Loucy (cell line): ENCODE measurements at regions not wholly inside any gene's neighbourhood (a gene's known extent, or its start where the extent isn't known, plus 50 kb on each side); places are given as distances from the start of the nearest gene placed in this dataset.

ENCODE experiments used
- H2AFZ ChIP-seq: fragments of 200-600 bp; sonication (generic); 2 replicates; pipeline ENCODE4 v1.6.0; 2016; ENCODE audit warnings: antibody characterized with exemption, mild to moderate bottlenecking, low read length, moderate library complexity
- H3F3A ChIP-seq: fragments of 200-600 bp; 2 replicates; pipeline ENCODE4 v1.6.0; 2016; ENCODE audit warnings: antibody characterized with exemption, low read depth, mild to moderate bottlenecking
- H3K27me3 ChIP-seq: fragments of 200-600 bp; sonication (generic); 2 replicates; pipeline ENCODE4 v1.6.1; 2014; ENCODE audit warnings: low read length, mild to moderate bottlenecking; ENCODE audit not compliant: insufficient read depth, poor library complexity, severe bottlenecking
- H3K36me3 ChIP-seq: fragments of 200-600 bp; sonication (generic); 2 replicates; pipeline ENCODE4 v1.6.1; 2016; ENCODE audit warnings: low read length; ENCODE audit not compliant: insufficient read depth
- H3K4me1 ChIP-seq: fragments of 200-600 bp; sonication (generic); 2 replicates; pipeline ENCODE4 v1.5.1; 2014; ENCODE audit warnings: low read length, mild to moderate bottlenecking; ENCODE audit not compliant: insufficient read depth, poor library complexity, severe bottlenecking
- H3K4me2 ChIP-seq: fragments of 200-600 bp; sonication (generic); 2 replicates; pipeline ENCODE4 v1.6.0; 2014; ENCODE audit warnings: antibody characterized with exemption, low read length, low read depth, mild to moderate bottlenecking; ENCODE audit not compliant: poor library complexity, severe bottlenecking
- H3K4me3 ChIP-seq: fragments of 200-600 bp; sonication (generic); 2 replicates; pipeline ENCODE4 v1.5.1; 2014; ENCODE audit warnings: low read length, mild to moderate bottlenecking, mixed read lengths; ENCODE audit not compliant: poor library complexity, severe bottlenecking
- H3K79me2 ChIP-seq: fragments of 200-600 bp; sonication (generic); 2 replicates; pipeline ENCODE4 v1.6.1; 2014; ENCODE audit warnings: low read length; ENCODE audit not compliant: insufficient read depth
- H3K9ac ChIP-seq: fragments of 200-600 bp; sonication (generic); 2 replicates; pipeline ENCODE4 v1.6.0; 2014; ENCODE audit warnings: mild to moderate bottlenecking, low read depth, low read length, moderate library complexity; ENCODE audit not compliant: poor library complexity, severe bottlenecking
- H3K9me2 ChIP-seq: fragments of 200-600 bp; sonication (generic); replicated peaks from 2 replicates; pipeline ENCODE4 v1.6.1; 2016; ENCODE audit warnings: low read depth, low read length, mixed read lengths
- H3K9me3 ChIP-seq: fragments of 200-600 bp; sonication (generic); 2 replicates; pipeline ENCODE4 v1.6.1; 2014; ENCODE audit warnings: mild to moderate bottlenecking, antibody characterized with exemption, low read length, low read depth; ENCODE audit not compliant: insufficient read depth
- H4K20me1 ChIP-seq: fragments of 200-600 bp; sonication (generic); 2 replicates; pipeline ENCODE4 v1.6.0; 2014; ENCODE audit warnings: antibody characterized with exemption, low read length, mild to moderate bottlenecking; ENCODE audit not compliant: insufficient read depth, poor library complexity, severe bottlenecking
- CTCF ChIP-seq: fragments of 200-600 bp; sonication (generic); conservative IDR thresholded peaks from 2 replicates; pipeline ENCODE4 v1.5.1; 2014; ENCODE audit warnings: mild to moderate bottlenecking, antibody characterized with exemption, low read length
- EZH2phosphoT487 ChIP-seq: fragments of 200-600 bp; IDR thresholded peaks from 2 replicates; pipeline ENCODE4 v1.6.1; 2018; ENCODE audit warnings: antibody characterized with exemption, mild to moderate bottlenecking, moderate library complexity, borderline replicate concordance

DNA sequence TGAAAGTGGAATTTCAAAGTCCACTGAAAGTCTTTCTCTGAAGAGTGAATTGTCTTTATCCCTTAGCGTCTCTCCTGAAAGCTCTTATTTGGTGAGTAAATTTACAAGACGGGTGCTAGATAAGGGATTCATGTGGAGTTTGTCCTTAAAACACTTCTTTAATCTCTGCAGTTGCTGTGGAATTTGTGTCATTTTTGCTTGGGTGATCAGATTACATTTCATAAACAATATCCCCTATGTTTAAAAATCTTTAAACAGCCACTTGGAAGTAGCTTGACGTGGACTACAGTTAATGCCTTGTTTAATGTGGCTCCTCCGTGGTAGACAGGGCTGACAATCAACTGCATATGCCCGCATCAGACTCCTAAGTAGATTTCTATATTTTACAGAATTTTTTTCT, 175.4 kb upstream of the ZNF217 start:
- Histone ChIP-seq H3K79me2 (no peaks in the 10 kb centered on the region), H4K20me1 (no peaks in the 10 kb centered on the region), H3K4me3 (no peak overlapping the region), H3K4me1 (peaks cover 5% of the 10 kb centered on the region), H3F3A (no peaks in the 10 kb centered on the region), H3K9ac (no peak overlapping the region), H3K36me3 (no peaks in the 10 kb centered on the region), H2AFZ (0 out of 2 replicates have a peak overlapping the region, but pooled peaks have one; percentile 45), H3K9me2 (no peaks in the 10 kb centered on the region), H3K9me3 (no peaks in the 10 kb centered on the region), H3K4me2 (no peak overlapping the region), H3K27me3 (no peaks in the 10 kb centered on the region)
- TF ChIP-seq CTCF (no peak), EZH2phosphoT487 (no peak)

GRCh38 chr20:53768329-53768728, 174.7 kb upstream of the ZNF217 start:
- TF ChIP-seq CTCF (no peak), EZH2phosphoT487 (no peak)
- Histone ChIP-seq H3F3A (no peaks in the 10 kb centered on the region), H3K9me3 (no peaks in the 10 kb centered on the region), H3K79me2 (no peaks in the 10 kb centered on the region), H3K9me2 (no peaks in the 10 kb centered on the region), H2AFZ (no peak overlapping the region), H3K27me3 (no peaks in the 10 kb centered on the region), H3K4me2 (no peak overlapping the region), H3K4me1 (peaks cover 5% of the 10 kb centered on the region), H3K36me3 (no peaks in the 10 kb centered on the region), H3K9ac (no peak overlapping the region), H4K20me1 (no peaks in the 10 kb centered on the region), H3K4me3 (no peak overlapping the region)

- no peak for TF ChIP-seq EZH2phosphoT487
- no peak for TF ChIP-seq CTCF
- Histone ChIP-seq H4K20me1 (no peaks in the 10 kb centered on the region), H3K9me2 (no peaks in the 10 kb centered on the region), H3K9me3 (no peaks in the 10 kb centered on the region), H3K27me3 (no peaks in the 10 kb centered on the region), H2AFZ (peak overlapping the region; percentile 18; the same call in 1 of the 2 replicates), H3K36me3 (no peaks in the 10 kb centered on the region), H3K4me3 (no peak overlapping the region), H3K4me1 (peaks cover 5% of the 10 kb centered on the region), H3K79me2 (no peaks in the 10 kb centered on the region), H3K4me2 (peak overlapping the region; percentile 20), H3F3A (no peaks in the 10 kb centered on the region), H3K9ac (no peak overlapping the region)
These were observed 173.7 kb upstream of the ZNF217 start for GRCh38 chr20:53767206-53767930.
